ENCODE measurements at regions not wholly inside any gene's neighbourhood (a gene's known extent, or its start where the extent isn't known, plus 50 kb on each side); places are given as distances from the start of the nearest gene placed in this dataset.

DNA sequence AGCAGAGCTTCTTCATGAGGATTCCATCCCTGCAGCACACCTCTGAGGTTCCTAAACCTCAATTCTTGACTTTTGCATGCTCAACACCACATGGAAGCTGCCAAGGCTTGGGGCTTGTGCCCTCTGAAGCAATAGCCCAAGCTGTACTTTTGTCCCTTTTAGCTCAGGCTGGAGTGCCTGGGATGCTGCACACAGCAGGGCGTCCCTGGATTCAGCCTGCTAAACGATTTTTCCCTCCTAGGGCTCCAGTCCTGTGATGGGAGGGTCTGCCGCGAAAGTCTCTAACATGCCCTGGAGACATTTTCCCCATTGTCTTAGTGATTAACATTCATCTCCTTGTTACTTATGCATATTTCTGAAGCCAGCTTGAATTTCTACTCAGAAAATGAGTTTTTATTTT lies 98.3 kb downstream of the SLITRK5 start:
- TF ChIP-seq, protein P1, sequence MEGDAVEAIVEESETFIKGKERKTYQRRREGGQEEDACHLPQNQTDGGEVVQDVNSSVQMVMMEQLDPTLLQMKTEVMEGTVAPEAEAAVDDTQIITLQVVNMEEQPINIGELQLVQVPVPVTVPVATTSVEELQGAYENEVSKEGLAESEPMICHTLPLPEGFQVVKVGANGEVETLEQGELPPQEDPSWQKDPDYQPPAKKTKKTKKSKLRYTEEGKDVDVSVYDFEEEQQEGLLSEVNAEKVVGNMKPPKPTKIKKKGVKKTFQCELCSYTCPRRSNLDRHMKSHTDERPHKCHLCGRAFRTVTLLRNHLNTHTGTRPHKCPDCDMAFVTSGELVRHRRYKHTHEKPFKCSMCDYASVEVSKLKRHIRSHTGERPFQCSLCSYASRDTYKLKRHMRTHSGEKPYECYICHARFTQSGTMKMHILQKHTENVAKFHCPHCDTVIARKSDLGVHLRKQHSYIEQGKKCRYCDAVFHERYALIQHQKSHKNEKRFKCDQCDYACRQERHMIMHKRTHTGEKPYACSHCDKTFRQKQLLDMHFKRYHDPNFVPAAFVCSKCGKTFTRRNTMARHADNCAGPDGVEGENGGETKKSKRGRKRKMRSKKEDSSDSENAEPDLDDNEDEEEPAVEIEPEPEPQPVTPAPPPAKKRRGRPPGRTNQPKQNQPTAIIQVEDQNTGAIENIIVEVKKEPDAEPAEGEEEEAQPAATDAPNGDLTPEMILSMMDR (IDR thresholded peaks at IDR 0.05): no peak
- no peak for TF ChIP-seq POLR2A (IDR thresholded peaks at IDR 0.05)
